ENCODE measurements at regions not wholly inside any gene's neighbourhood (a gene's known extent, or its start where the extent isn't known, plus 50 kb on each side); places are given as distances from the start of the nearest gene placed in this dataset.

GRCh38 chr6:74117113-74117512 lies 421.1 kb downstream of the CD109 start:
- H3K4me3 ChIP-seq (ENCODE audit: low read depth in 1 of 3, low read length in 3 of 3) = no peak overlapping the region
- H3K27ac ChIP-seq (ENCODE audit: low read depth in 1 of 3, low read length in 2 of 3) = no peak overlapping the region
- no peaks in the 10 kb centered on the region for H3K4me1 ChIP-seq (ENCODE audit: control insufficient read depth in 3 of 3, insufficient read depth in 2 of 3, low read depth in 1 of 3, low read length in 2 of 3)
- no peaks in the 10 kb centered on the region for H3K9me3 ChIP-seq (ENCODE audit: control insufficient read depth in 2 of 2, insufficient read depth in 1 of 2, low read depth in 1 of 2, low read length in 1 of 2)
- H3K36me3 ChIP-seq (ENCODE audit: control insufficient read depth in 3 of 3, insufficient read depth in 2 of 3, low read depth in 1 of 3, low read length in 3 of 3) = no peaks in the 10 kb centered on the region
- 57 to 73% (median 68%) methylated on average over 1 of the region's 1 CpG for WGBS, 3 donors
- H3K27me3 ChIP-seq (ENCODE audit: control insufficient read depth in 3 of 3, insufficient read depth in 3 of 3, low read length in 3 of 3) = no peaks in the 10 kb centered on the region
- no peak for FAIRE-seq
- DNase-seq = no peak

- Histone ChIP-seq H3K27me3 (ENCODE audit: control insufficient read depth in 3 of 3, insufficient read depth in 3 of 3, low read length in 3 of 3) (no peaks in the 10 kb centered on the region), H3K4me3 (ENCODE audit: low read depth in 1 of 3, low read length in 3 of 3) (no peak overlapping the region), H3K27ac (ENCODE audit: low read depth in 1 of 3, low read length in 2 of 3) (no peak overlapping the region), H3K4me1 (ENCODE audit: control insufficient read depth in 3 of 3, insufficient read depth in 2 of 3, low read depth in 1 of 3, low read length in 2 of 3) (no peaks in the 10 kb centered on the region), H3K9me3 (ENCODE audit: control insufficient read depth in 2 of 2, insufficient read depth in 1 of 2, low read depth in 1 of 2, low read length in 1 of 2) (no peaks in the 10 kb centered on the region), H3K36me3 (ENCODE audit: control insufficient read depth in 3 of 3, insufficient read depth in 2 of 3, low read depth in 1 of 3, low read length in 3 of 3) (no peaks in the 10 kb centered on the region)
- DNase-seq = no peak
- no peak for FAIRE-seq
- 73 to 81% (median 78%) methylated on average over 3 of the region's 3 CpGs for WGBS, 3 donors
These were observed 419.7 kb downstream of the CD109 start for GRCh38 chr6:74115674-74116073.

- Histone ChIP-seq H3K27ac (ENCODE audit: low read depth in 1 of 3, low read length in 2 of 3) (no peak overlapping the region), H3K4me1 (ENCODE audit: control insufficient read depth in 3 of 3, insufficient read depth in 2 of 3, low read depth in 1 of 3, low read length in 2 of 3) (no peaks in the 10 kb centered on the region), H3K27me3 (ENCODE audit: control insufficient read depth in 3 of 3, insufficient read depth in 3 of 3, low read length in 3 of 3) (no peaks in the 10 kb centered on the region), H3K9me3 (ENCODE audit: control insufficient read depth in 2 of 2, insufficient read depth in 1 of 2, low read depth in 1 of 2, low read length in 1 of 2) (no peaks in the 10 kb centered on the region), H3K4me3 (ENCODE audit: low read depth in 1 of 3, low read length in 3 of 3) (no peak overlapping the region), H3K36me3 (ENCODE audit: control insufficient read depth in 3 of 3, insufficient read depth in 2 of 3, low read depth in 1 of 3, low read length in 3 of 3) (no peaks in the 10 kb centered on the region)
- FAIRE-seq (no peak), DNase-seq (no peak)
- 62 to 75% (median 71%) methylated on average over 2 of the region's 2 CpGs for WGBS, 3 donors
These were observed 418.4 kb downstream of the CD109 start for GRCh38 chr6:74114428-74114827.

- WGBS, 3 donors = 73 to 90% (median 81%) methylated on average over 2 of the region's 2 CpGs
- no peak for DNase-seq
- Histone ChIP-seq H3K4me3 (ENCODE audit: low read depth in 1 of 3, low read length in 3 of 3) (no peak overlapping the region), H3K27ac (ENCODE audit: low read depth in 1 of 3, low read length in 2 of 3) (no peak overlapping the region), H3K36me3 (ENCODE audit: control insufficient read depth in 3 of 3, insufficient read depth in 2 of 3, low read depth in 1 of 3, low read length in 3 of 3) (no peaks in the 10 kb centered on the region), H3K9me3 (ENCODE audit: control insufficient read depth in 2 of 2, insufficient read depth in 1 of 2, low read depth in 1 of 2, low read length in 1 of 2) (no peaks in the 10 kb centered on the region), H3K27me3 (ENCODE audit: control insufficient read depth in 3 of 3, insufficient read depth in 3 of 3, low read length in 3 of 3) (no peaks in the 10 kb centered on the region), H3K4me1 (ENCODE audit: control insufficient read depth in 3 of 3, insufficient read depth in 2 of 3, low read depth in 1 of 3, low read length in 2 of 3) (no peaks in the 10 kb centered on the region)
- FAIRE-seq = no peak
These were observed 417.9 kb downstream of the CD109 start for GRCh38 chr6:74113901-74114300.

GRCh38 chr6:74103417-74103816 lies 407.4 kb downstream of the CD109 start:
- Histone ChIP-seq H3K4me3 (ENCODE audit: low read depth in 1 of 3, low read length in 3 of 3) (no peak overlapping the region), H3K4me1 (ENCODE audit: control insufficient read depth in 3 of 3, insufficient read depth in 2 of 3, low read depth in 1 of 3, low read length in 2 of 3) (no peaks in the 10 kb centered on the region), H3K27me3 (ENCODE audit: control insufficient read depth in 3 of 3, insufficient read depth in 3 of 3, low read length in 3 of 3) (no peaks in the 10 kb centered on the region), H3K36me3 (ENCODE audit: control insufficient read depth in 3 of 3, insufficient read depth in 2 of 3, low read depth in 1 of 3, low read length in 3 of 3) (no peaks in the 10 kb centered on the region), H3K27ac (ENCODE audit: low read depth in 1 of 3, low read length in 2 of 3) (no peak overlapping the region), H3K9me3 (ENCODE audit: control insufficient read depth in 2 of 2, insufficient read depth in 1 of 2, low read depth in 1 of 2, low read length in 1 of 2) (no peaks in the 10 kb centered on the region)
- FAIRE-seq (no peak), DNase-seq (no peak)

- H3K27me3 ChIP-seq (ENCODE audit: control insufficient read depth in 3 of 3, insufficient read depth in 3 of 3, low read length in 3 of 3) = no peaks in the 10 kb centered on the region
- no peaks in the 10 kb centered on the region for H3K36me3 ChIP-seq (ENCODE audit: control insufficient read depth in 3 of 3, insufficient read depth in 2 of 3, low read depth in 1 of 3, low read length in 3 of 3)
- DNase-seq = no peak
- H3K4me3 ChIP-seq (ENCODE audit: low read depth in 1 of 3, low read length in 3 of 3) = no peak overlapping the region
- no peak overlapping the region for H3K27ac ChIP-seq (ENCODE audit: low read depth in 1 of 3, low read length in 2 of 3)
- no peaks in the 10 kb centered on the region for H3K9me3 ChIP-seq (ENCODE audit: control insufficient read depth in 2 of 2, insufficient read depth in 1 of 2, low read depth in 1 of 2, low read length in 1 of 2)
- H3K4me1 ChIP-seq (ENCODE audit: control insufficient read depth in 3 of 3, insufficient read depth in 2 of 3, low read depth in 1 of 3, low read length in 2 of 3) = no peaks in the 10 kb centered on the region
- FAIRE-seq = no peak
These were observed 404.8 kb downstream of the CD109 start for GRCh38 chr6:74100719-74101287.

DNA sequence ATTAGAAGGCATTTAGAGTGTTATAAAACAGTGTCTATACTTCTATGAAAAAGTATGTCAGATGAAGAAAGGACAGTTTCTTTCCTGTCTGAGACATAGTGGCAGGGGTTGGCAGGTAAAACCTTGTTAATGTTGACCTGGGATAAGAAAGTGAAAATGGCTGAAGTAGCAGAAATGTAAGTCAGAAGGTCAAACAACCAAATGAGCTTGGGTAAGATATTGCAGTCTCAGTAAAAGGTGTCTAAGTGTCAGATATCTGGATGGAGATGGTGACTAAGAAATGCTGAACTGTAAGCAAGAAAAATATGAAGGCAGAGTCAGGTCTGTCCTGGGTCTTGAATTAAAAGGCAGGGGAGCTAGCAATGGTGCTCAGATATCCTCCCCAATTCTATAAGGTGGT lies 400.3 kb downstream of the CD109 start:
- Histone ChIP-seq H3K27me3 (ENCODE audit: control insufficient read depth in 3 of 3, insufficient read depth in 3 of 3, low read length in 3 of 3) (no peaks in the 10 kb centered on the region), H3K9me3 (ENCODE audit: control insufficient read depth in 2 of 2, insufficient read depth in 1 of 2, low read depth in 1 of 2, low read length in 1 of 2) (no peaks in the 10 kb centered on the region), H3K36me3 (ENCODE audit: control insufficient read depth in 3 of 3, insufficient read depth in 2 of 3, low read depth in 1 of 3, low read length in 3 of 3) (no peaks in the 10 kb centered on the region), H3K27ac (ENCODE audit: low read depth in 1 of 3, low read length in 2 of 3) (no peak overlapping the region), H3K4me3 (ENCODE audit: low read depth in 1 of 3, low read length in 3 of 3) (no peak overlapping the region), H3K4me1 (ENCODE audit: control insufficient read depth in 3 of 3, insufficient read depth in 2 of 3, low read depth in 1 of 3, low read length in 2 of 3) (no peaks in the 10 kb centered on the region)
- FAIRE-seq (no peak), DNase-seq (peak in 1 of 2 donors; percentile 14)

- Histone ChIP-seq H3K4me1 (ENCODE audit: control insufficient read depth in 3 of 3, insufficient read depth in 2 of 3, low read depth in 1 of 3, low read length in 2 of 3) (no peaks in the 10 kb centered on the region), H3K27me3 (ENCODE audit: control insufficient read depth in 3 of 3, insufficient read depth in 3 of 3, low read length in 3 of 3) (no peaks in the 10 kb centered on the region), H3K9me3 (ENCODE audit: control insufficient read depth in 2 of 2, insufficient read depth in 1 of 2, low read depth in 1 of 2, low read length in 1 of 2) (no peaks in the 10 kb centered on the region), H3K27ac (ENCODE audit: low read depth in 1 of 3, low read length in 2 of 3) (no peak overlapping the region), H3K4me3 (ENCODE audit: low read depth in 1 of 3, low read length in 3 of 3) (no peak overlapping the region), H3K36me3 (ENCODE audit: control insufficient read depth in 3 of 3, insufficient read depth in 2 of 3, low read depth in 1 of 3, low read length in 3 of 3) (no peaks in the 10 kb centered on the region)
- WGBS, 3 donors = 61 to 78% (median 77%) methylated on average over 1 of the region's 1 CpG
- no peak for FAIRE-seq
- no peak for DNase-seq
These were observed 397.4 kb downstream of the CD109 start for GRCh38 chr6:74093361-74093760.

GRCh38 chr6:74091794-74092157 lies 395.8 kb downstream of the CD109 start:
- Histone ChIP-seq H3K27ac (ENCODE audit: low read depth in 1 of 3, low read length in 2 of 3) (no peak overlapping the region), H3K36me3 (ENCODE audit: control insufficient read depth in 3 of 3, insufficient read depth in 2 of 3, low read depth in 1 of 3, low read length in 3 of 3) (no peaks in the 10 kb centered on the region), H3K9me3 (ENCODE audit: control insufficient read depth in 2 of 2, insufficient read depth in 1 of 2, low read depth in 1 of 2, low read length in 1 of 2) (no peaks in the 10 kb centered on the region), H3K27me3 (ENCODE audit: control insufficient read depth in 3 of 3, insufficient read depth in 3 of 3, low read length in 3 of 3) (no peaks in the 10 kb centered on the region), H3K4me3 (ENCODE audit: low read depth in 1 of 3, low read length in 3 of 3) (no peak overlapping the region), H3K4me1 (ENCODE audit: control insufficient read depth in 3 of 3, insufficient read depth in 2 of 3, low read depth in 1 of 3, low read length in 2 of 3) (no peaks in the 10 kb centered on the region)
- FAIRE-seq (no peak), DNase-seq (no peak)
- WGBS, 3 donors = 47 to 58% (median 49%) methylated on average over 5 of the region's 5 CpGs

All from small intestine (tissue), 7 donors.